ENCODE measurements at regions not wholly inside any gene's neighbourhood (a gene's known extent, or its start where the extent isn't known, plus 50 kb on each side); places are given as distances from the start of the nearest gene placed in this dataset.
"Not testable (repeated sequence)": the region's sequence is repeated elsewhere in the genome, so short reads cannot be mapped to it uniquely, and the experiment has no call there.

DNA sequence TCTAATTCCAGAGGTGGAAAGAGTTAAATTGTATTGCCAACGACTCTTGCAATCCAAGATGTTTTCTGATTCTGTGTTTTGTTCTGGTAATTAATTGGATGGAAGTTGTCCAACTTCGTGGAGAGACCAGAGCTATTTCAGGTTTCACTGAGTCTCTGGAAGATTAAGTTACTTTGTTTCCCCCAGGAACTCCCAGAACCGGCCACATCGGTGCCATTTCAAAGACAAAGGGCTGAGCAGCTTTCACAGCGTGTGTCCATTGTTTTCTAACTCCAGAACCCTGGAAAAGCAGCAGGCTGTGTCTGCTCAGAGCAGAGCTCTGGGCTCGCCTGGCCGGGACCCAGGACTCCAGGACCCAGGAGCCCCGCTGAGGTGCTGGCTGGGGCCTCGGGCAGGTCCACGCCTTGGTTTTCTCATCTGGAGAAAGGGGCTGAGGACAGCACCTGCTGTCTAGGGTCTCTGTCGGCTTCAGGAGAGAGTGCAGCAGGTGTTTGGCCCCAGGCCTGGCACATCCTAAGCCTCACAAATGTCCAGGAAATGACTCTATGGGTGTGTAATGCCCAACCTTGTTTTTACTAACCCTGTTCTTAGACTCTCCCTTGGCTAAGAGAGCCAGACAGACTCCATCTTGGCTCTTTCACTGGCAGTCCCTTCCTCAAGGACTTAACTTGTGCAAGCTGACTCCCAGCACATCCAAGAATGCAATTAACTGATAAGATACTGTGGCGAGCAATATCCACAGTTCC lies 86.0 kb upstream of the SFSWAP start:
- not testable (repeated sequence) for DNase-seq

DNA sequence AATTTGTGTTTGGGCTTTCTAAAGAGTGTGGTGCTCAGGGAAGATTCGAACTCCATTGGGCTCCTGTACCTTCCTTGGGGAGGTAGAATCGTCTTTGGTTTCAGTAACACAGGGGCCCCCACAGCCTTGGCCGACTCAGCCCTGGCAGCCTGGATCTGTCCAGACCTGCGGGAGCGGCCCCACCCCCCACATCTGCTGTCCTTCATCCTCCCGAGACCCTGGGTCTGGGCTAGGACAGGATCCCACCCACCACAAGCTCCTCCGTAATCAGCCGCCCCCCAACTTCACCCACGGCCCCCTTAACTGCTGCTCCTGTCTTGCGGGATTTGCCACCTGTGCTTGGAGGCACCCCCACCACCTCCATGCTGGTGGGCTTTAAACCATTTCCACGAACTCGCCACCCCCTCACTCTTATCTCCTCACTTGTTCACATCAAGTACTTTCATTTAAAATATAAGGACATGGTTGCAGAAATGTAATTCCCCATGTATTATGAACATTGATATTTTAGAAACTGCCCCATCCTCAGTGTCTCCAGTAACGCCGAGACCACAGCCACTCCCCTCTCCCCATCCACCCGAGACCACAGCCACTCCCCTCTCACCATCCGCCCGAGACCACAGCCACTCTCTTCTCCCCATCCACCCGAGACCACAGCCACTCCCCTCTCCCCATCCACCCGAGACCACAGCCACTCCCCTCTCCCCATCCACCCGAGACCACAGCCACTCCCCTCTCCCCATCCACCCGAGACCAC lies 84.7 kb upstream of the SFSWAP start:
- not testable (repeated sequence) for DNase-seq

DNA sequence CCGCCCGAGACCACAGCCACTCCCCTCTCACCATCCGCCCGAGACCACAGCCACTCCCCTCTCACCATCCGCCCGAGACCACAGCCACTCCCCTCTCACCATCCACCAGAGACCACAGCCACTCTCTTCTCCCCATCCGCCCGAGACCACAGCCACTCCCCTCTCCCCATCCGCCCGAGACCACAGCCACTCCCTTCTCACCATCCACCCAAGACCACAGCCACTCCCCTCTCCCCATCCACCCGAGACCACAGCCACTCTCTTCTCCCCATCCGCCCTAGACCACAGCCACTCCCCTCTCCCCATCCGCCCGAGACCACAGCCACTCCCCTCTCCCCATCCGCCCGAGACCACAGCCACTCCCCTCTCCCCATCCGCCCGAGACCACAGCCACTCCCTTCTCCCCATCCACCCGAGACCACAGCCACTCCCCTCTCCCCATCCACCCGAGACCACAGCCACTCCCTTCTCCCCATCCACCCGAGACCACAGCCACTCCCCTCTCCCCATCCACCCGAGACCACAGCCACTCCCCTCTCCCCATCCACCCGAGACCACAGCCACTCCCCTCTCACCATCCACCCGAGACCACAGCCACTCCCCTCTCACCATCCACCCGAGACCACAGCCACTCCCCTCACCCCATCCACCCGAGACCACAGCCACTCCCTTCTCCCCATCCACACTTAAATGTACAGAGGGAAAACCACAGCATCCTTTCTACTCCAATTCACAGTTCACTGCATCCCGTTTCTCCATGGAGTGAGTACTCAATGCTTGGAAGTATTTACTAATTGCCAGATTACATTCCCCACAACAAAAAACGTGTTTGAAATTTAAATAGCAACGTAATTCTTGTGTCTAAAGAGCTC lies 83.5 kb upstream of the SFSWAP start:
- DNase-seq = not testable (repeated sequence)

DNA sequence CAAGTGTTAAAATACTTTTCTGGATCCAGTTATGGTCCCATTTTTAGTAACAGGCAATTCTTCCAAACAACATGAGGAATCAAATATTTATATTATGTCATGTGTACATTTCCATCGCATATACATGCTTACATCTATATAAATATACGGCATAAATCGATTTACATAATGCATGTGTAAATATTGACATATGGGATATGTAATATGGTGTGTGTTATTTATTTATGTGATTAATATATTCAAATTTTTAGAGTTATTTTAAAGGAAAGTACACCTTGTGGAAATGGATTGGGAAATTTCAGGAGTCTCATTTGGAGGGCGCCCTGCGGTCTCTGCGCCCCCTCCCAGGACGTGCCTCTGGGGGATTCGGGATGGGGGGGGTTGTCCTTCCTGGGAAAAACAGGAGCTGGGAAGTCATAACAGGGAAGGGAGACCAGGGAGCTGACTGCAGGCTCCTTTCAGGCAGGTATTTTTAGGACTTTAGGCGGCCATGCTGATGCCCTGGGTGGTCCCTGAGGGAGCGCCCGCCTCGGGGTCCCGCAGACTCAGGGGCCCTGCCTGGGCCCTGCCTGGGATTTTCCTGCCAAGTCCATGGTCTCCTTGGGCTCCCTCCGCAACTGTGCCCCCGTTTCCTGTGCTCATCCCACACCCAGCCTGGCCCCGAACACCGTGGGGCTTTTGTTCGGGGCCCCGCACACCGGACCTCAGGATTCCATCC lies 82.7 kb upstream of the SFSWAP start:
- DNase-seq = no peak

DNA sequence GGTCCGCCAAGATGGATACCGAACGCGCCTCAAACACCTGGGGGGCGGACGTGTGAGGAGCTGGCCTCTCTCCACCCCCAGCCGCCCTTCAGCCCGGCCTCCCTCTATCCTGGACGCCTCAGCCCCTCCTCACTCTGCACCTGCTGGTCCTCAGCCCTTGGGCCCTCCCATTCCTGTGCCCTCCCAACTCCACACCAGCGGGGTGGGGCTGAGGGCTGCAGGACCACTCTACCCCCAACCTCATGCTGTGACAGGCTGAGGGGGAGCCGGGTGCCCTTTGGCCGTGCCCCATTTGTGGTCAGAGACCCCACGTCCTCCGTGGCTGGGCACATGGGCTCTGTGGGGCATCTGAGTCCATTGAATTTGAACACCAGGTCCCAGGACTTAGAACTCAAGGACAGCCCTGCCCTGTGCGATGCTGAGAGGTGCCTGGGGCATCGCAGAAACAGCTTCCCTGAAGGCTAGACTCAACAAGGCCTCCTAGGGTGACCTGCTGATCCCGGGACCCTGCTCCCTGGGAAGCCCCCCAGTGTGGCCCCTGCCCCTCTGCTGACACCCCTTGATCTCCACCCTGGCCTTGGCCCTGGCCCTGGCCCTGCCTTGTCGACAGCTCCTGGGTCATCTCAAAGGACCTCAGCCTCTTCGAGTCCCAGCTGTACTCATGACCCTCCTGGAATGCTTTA lies 82.0 kb upstream of the SFSWAP start:
- DNase-seq = no peak

DNA sequence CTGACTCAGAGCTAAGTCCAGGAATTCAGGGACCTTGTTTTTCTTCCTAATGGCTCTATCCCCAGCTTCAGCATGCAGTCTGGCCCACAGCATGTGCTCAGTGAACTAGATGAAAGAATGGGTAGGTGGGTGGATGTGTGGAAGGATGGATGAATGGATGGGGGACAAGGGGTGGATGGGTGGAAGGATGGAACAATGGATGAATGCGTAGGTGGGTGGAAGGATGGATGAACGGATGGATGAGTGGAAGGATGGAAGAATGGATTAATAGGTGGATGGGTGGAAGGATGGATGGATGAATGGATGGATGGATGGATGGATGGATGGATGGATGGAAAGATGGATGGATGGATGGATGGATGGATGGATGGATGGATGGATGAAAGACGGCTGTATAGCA lies 79.7 kb upstream of the SFSWAP start:
- no peak for DNase-seq

DNA sequence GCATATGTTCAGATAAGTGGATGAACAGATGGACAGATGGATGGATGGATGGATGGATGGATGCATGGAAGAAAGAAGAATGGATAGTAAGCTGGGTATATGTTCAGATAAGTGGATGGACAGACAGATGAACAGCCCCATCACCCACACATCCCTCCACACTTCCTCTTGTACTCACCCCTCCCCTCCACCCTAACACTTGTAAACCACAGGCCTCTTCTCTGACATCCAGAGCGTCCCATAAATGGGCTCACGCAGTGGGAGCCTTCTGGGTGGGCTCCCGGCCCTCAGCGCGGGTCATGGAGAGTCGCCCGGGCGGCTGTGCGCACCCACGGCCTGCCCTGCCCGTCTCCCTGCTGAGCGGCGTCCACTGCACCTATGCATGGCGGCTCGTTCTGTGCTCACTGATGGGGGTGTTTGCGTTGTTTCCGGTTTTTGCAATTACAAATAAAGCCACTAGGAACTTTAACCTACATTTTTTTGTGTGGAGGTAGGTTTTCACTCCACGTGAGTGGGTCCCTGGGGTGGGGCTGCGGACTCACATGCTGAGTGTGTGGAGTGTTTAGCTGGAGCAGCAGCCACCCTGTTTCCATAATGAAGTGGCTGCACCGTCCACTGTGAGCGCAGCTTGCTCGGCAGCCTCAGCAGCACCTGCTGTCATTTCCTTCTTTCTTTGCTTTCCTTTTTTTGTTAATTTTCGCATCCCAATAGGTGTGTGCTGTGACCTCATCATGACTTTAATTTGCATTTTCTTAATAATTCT lies 78.8 kb upstream of the SFSWAP start:
- DNase-seq = not testable (repeated sequence)

DNA sequence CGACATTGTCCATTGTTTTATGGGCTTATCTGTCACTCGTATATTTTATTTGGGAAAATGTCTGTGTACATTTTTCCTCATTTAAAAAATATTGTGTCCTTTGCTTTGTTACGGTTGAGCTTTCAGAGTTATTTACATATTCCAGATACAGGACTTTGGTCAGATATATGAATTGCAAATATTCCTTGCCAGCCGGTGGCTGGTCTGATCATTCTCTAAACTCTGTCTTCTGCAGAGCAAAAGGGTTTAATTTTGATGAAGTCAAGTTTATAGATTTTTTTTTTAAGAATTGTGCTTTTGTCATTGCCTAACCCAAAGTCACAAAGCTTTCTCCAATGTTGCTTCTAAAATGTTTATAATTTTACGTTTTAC lies 78.3 kb upstream of the SFSWAP start:
- not testable (repeated sequence) for DNase-seq

DNA sequence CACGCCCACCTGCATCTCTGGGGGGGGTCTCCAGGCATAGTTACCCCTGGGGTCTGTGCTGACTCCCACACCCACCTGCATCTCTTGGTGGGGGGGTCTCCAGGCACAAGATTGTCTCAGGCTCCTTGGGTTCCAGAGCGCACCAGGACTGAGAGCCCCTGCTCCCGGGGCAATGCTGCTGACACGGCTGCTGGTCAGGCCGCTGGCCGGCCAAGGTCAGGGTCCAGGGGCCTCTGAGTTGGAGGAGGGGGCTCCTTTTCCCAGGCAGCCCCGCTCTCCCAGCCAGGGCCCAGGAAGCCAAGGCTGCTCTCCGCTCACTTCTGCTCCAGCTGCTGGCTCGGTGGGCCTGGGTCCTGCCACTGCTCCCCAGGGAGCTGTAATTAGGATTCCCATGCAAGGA lies 77.3 kb upstream of the SFSWAP start:
- DNase-seq = not testable (repeated sequence)

DNA sequence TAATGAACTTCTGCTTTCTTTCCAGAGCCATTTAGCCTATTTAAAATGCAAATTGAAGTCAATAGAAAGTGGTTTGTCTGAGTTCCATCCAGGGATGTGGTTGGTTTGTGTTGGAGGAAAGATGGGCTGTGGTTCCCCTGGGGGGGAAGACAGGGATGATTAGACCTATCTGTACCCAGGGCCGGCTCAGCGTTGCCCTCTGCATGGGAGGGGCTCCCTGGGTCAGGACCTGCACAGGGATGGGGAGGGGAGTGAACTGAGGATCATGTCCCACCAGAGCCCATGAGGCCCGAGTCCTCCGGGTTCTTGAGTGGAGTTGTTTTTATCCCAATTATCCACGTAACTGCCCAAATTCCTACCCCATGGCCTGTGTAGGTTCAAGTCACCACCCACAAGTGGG lies 76.9 kb upstream of the SFSWAP start:
- DNase-seq = no peak

DNA sequence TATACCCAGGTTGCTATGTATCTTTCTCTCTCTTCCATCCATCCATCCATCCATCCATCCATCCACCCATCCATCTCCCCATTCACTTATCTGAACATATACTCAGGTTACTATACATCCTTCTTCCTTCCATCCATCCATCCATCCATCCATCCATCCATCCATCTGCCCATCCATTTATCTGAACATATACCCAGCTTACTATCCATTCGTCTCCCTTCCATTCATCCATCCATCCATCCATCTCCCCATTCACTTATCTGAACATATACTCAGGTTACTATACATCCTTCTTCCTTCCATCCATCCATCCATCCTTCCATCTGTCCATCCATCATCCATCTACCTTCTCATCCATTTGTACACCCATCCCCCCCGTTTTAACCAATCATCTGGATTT lies 75.9 kb upstream of the SFSWAP start:
- DNase-seq = not testable (repeated sequence)

DNA sequence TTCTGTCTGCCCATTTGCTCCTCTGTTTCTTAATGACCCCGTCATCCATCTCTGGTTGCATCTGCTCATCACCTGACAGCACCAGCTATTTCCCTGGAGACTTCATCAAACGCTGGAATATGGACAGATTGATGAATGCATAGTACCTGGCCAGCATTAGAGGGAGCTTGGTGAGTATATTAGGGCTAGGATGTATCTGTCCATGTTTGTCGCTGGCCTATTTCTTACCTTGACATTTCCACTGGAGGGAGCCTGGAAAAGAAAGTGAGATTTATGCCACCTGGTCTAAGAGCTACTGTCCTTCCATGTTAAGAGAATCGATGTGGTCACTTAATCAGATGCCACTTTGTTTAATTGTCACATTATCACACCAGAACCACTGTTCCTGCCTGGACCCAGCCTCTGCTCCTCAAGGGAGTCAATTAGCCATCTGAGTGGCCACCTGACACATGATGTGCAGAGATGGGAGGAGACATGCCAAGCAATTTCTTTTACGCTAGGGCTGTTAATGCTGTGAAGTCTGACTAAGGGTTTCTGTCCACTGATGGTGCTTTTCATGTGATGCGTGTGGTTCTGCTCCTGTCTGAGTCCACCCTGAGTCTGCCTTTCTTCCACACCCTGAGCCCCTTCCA lies 75.3 kb upstream of the SFSWAP start:
- DNase-seq = no peak

DNA sequence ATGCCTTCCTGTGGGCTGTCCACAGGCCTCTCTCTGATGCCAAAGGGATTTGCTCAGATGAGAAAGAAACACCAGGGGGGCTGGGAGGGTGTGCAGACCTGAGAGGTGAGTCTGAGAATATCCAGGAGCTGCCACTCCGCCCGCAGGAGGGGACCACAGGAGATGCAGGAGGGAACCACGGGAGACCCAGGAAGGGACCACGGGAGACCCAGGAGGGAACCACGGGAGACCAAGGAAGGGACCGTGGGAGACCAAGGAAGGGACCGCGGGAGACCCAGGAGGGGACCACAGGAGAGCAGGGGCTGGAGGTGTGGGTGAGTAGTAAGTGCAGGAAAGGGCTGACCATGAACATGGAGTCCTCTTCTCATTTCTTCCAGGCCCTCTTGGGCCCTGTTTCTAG lies 74.6 kb upstream of the SFSWAP start:
- DNase-seq = no peak

DNA sequence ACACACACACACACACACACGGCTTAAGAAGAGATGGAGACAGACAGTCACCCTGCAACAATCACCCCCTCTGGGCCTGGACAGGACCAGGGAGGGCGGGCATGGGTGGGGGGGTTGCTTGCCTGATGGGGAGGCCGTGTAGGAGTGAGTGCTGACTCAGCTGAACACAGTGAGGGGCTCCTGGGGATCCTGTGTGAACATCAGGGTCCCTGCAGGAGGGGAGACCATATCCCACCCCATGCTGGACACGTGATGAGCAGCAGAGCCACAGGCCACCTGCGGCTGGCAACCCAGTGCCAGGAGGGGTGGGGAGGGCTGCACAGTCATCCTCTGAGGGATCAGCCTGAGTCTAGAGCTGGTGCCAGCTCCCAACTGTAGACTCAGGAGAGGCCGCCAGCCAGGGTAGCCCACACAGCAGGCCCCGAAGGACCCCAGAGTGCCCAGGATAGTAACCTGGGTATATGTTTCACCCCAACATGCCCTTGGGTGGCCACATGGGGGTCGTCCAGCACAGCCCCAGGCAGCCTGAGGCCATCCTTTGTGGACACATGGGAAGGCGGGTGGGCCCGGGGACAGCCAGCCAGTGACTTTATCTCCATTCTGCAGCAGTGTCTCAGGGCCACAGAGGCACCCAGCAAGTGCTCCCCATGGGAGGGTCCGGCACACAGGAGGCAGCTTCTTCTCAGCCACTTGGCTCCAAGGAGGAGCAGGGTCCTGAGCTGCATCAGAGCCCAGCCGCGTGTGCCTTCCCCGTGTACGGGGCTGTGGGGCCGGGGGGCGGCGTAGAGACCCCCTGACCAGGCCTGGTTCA lies 73.7 kb upstream of the SFSWAP start:
- no peak for DNase-seq

DNA sequence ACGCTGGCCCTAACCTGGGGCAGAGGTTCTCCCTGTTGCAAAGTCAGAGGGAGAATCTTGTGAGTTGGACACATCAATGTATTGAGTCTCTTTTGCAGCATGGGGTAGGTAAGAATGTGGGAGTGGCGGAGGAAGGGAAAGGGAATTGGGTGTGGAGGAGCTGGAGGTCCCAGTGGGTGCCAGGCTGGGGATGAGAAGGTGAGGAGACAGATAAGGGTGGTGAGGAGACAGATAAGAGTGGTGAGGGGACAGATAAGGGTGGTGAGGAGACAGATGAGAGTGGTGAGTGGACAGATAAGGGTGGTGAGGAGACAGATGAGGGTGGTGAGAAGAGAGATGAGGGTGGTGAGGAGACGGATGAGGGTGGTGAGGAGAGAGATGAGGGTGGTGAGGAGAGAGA lies 72.9 kb upstream of the SFSWAP start:
- no peak for DNase-seq

DNA sequence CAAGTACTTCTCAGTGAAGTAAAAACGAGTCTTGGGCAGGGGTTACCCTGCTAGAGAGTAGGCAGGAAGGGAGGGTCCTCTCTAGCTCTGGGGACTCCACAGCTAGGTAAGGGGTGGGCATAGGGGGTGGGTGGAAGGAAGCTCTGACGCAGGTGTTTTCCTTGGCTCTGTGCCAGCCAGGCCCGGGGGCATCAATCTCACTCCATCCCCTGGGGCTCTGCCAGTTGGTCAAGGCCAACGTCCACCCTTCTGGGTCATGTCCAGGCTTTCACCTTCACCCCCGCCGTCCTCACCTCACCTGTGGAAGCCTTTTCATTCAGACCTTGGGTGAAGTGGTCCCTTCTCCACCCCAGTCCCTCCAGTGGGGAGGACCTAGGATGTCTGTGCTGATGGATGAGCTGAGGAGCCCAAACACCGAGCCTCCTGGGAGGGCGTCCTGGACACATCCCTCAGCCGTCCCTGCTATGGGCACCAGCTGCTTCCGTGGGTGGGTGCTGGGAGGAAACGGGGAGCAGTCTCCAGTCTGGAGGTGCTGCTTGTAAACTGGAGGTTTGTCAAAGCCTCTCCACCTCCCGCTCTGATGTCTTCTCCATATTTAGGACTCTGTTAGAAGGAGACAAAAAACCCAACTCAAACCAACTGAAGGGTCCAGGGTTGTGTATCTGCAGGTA lies 71.5 kb upstream of the SFSWAP start:
- no peak for DNase-seq

DNA sequence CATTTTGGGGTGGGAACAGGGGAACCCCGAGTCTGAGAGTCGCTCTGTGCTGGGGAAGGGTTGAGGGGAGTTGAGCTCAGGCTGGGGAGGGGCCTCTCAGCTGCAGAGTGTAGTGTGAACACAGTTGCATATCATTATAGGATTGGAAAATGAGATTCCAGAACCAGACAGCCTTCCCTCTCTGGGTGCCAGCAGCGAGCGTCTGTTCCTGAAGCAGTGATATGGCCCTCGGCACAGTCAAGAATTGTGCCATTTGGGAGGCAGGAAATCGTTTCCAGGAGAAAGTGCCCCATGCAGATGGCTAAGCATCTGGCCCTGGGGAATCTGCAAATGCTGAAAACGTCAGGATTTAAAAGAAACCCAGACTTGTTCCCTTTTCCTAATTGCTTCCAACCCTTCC lies 70.4 kb upstream of the SFSWAP start:
- DNase-seq = no peak

DNA sequence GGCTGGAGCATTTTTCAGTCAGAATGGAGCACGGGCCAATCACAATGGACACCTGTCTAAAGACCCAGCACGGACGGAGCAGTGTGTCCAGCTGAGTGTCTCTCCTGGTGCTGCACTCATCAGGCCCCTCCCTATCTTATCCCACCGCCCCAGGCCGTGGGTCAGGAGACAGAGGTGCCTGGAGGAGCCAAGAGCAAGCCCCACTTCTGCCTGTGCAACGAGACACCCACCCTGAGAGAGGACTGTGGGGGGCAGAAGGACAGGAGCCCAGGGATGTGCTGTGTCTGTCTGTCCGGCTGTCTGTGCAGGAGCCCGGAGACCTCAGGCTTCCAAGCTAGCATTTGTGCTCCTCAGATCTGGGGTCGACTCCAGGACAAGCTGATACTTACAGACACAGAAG lies 69.6 kb upstream of the SFSWAP start:
- DNase-seq = no peak

DNA sequence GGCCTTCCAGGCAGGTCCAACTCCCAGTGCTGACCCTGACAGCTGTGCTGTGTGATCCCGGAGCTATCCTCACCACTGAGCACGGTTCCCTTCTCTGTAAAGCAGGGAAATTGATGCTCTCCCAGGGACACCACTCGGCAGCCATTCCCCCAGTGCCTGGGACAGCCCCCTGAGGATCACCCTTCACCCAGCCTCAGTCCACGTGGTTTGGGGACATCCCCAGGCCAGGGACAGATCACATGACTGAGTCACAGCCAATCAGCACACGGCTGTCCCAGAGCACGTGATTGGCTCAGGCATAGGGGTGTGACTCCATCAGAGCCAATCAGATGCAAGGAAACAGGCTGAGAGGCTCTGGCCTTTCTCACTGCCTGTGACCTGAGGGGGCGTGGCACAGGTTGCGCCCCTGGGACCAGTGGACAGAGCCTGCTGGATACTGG lies 68.8 kb upstream of the SFSWAP start:
- DNase-seq = no peak
